GM04504 (cell line): ENCODE measurements at regions not wholly inside any gene's neighbourhood (a gene's known extent, or its start where the extent isn't known, plus 50 kb on each side); places are given as distances from the start of the nearest gene placed in this dataset.
"Not testable (repeated sequence)": the region's sequence is repeated elsewhere in the genome, so short reads cannot be mapped to it uniquely, and the experiment has no call there.

Source experiments
- DNase-seq: peaks from one replicate; pipeline ENCODE4 v3.0.0-alpha.2; 2012; ENCODE audit warnings: low read depth

- DNase-seq: no peak
Observed at GRCh38 chr1:29943034-29943433, 706.7 kb downstream of the PTPRU start.

- no peak for DNase-seq
Observed at GRCh38 chr1:29939079-29939478, 702.8 kb downstream of the PTPRU start.

- DNase-seq: no peak
Observed at GRCh38 chr1:29937356-29937755, 701.0 kb downstream of the PTPRU start.

GRCh38 chr1:29936031-29936544 lies 699.8 kb downstream of the PTPRU start:
- DNase-seq: no peak

- DNase-seq: no peak
Observed at GRCh38 chr1:29934255-29934772, 698.0 kb downstream of the PTPRU start.

- no peak for DNase-seq
Observed at GRCh38 chr1:29933067-29933466, 696.7 kb downstream of the PTPRU start.

- no peak for DNase-seq
Observed at GRCh38 chr1:29932626-29933025, 696.3 kb downstream of the PTPRU start.

GRCh38 chr1:29931477-29932175 lies 695.3 kb downstream of the PTPRU start:
- no peak for DNase-seq

- no peak for DNase-seq
Observed at GRCh38 chr1:29925058-29925457, 688.7 kb downstream of the PTPRU start.

- DNase-seq: no peak
Observed at GRCh38 chr1:29924017-29924431, 687.7 kb downstream of the PTPRU start.

GRCh38 chr1:29921741-29922140 lies 685.4 kb downstream of the PTPRU start:
- DNase-seq: no peak

- no peak for DNase-seq
Observed at GRCh38 chr1:29920784-29921183, 684.5 kb downstream of the PTPRU start.

GRCh38 chr1:29920316-29920715 lies 684.0 kb downstream of the PTPRU start:
- DNase-seq: no peak

GRCh38 chr1:29919041-29919440 lies 682.7 kb downstream of the PTPRU start:
- not testable (repeated sequence) for DNase-seq

GRCh38 chr1:29916656-29917369 lies 680.5 kb downstream of the PTPRU start:
- DNase-seq: no peak

GRCh38 chr1:29914936-29915335 lies 678.6 kb downstream of the PTPRU start:
- no peak for DNase-seq

GRCh38 chr1:29912425-29912824 lies 676.1 kb downstream of the PTPRU start:
- peak; percentile 8 for DNase-seq

- no peak for DNase-seq
Observed at GRCh38 chr1:29909962-29910361, 673.6 kb downstream of the PTPRU start.

- no peak for DNase-seq
Observed at GRCh38 chr1:29907596-29907995, 671.3 kb downstream of the PTPRU start.

GRCh38 chr1:29906927-29907326 lies 670.6 kb downstream of the PTPRU start:
- no peak for DNase-seq

- no peak for DNase-seq
Observed at GRCh38 chr1:29903548-29904166, 667.3 kb downstream of the PTPRU start.

GRCh38 chr1:29901624-29902325 lies 665.5 kb downstream of the PTPRU start:
- no peak for DNase-seq
